Dedifferentiated amniotic fluid mesenchymal stem cell (primary cell): ENCODE measurements at regions not wholly inside any gene's neighbourhood (a gene's known extent, or its start where the extent isn't known, plus 50 kb on each side); places are given as distances from the start of the nearest gene placed in this dataset.
"Not testable (repeated sequence)": the region's sequence is repeated elsewhere in the genome, so short reads cannot be mapped to it uniquely, and the experiment has no call there.

Experiments
- DNase-seq: peaks from one replicate; pipeline ENCODE4 v3.0.0-alpha.2; 2016; ENCODE audit errors: extremely low spot score

- DNase-seq, result no peak
Observed at GRCh38 chr2:59333007-59333406, 1091.9 kb upstream of the FANCL start.

GRCh38 chr2:59326581-59327365 lies 1085.6 kb upstream of the FANCL start:
- DNase-seq, result not testable (repeated sequence)

- DNase-seq, result no peak
Observed at GRCh38 chr2:59322870-59323269, 1081.7 kb upstream of the FANCL start.

GRCh38 chr2:59322005-59322404 lies 1080.9 kb upstream of the FANCL start:
- DNase-seq, result no peak

- DNase-seq, result no peak
Observed at GRCh38 chr2:59314031-59314766, 1073.1 kb upstream of the FANCL start.

DNA sequence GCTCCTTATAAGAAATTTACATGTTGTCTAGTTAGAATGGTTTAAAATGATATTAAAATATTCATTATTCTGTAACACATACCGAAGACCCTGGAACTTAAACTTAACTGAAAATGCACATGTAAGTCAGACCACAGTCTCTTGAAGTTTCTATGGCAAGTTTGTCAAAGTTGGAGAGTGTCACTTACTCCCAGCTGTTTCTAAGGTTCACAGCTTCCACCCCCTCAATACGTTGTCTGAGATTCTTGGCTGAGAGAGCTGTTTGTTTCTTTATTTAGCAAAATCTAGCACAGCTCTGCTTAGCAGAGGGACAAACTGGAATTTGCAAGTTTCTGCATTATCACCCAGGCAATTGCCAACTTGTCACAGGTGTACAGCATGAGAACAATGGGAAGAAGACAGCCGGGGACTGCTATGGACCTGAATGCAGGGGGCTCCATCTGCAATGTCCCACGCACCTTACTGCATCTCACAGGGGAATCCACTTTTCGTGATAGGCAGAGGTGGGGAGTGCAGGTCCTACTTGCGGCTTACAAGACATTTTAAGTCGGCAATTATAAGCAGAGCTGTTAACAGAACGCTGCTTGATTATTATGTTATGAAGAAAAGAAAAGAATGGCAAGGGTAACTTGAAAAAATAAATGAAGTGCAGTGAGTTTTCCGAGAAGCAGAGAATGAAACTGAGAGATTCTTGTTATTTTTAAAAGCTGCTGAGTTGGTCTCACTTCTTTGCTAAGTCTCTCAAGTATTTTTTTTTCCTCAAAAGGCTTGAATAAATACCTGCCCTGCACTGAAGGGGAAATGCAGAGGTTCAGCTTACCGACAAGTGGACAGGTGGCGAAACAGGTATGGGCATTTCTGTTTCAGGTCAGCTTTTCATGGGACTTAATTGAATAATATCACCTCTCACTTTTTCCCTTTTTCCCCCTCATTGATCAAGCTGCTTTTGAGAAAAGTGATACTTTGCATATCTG lies 1072.1 kb upstream of the FANCL start:
- DNase-seq, result no peak

GRCh38 chr2:59312029-59312428 lies 1070.9 kb upstream of the FANCL start:
- no peak for DNase-seq

DNA sequence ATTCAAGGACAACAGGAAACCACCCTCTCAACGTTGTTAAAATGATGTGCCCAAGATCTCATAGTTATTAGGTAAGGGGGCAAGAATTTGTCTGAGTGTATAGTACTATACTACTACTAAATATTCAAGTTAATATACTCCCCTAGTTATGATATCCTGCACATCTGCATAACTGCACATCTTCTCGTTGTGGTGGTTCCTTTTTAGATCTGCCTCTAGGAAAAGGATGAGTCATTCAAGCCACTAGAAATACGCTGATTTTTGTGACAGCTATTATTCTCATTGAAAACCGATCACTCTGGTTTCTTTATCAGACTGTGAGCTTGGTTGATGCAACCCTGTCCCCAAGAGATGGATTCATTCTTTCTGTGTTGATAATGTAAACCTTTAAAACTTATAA lies 1067.0 kb upstream of the FANCL start:
- no peak for DNase-seq

- DNase-seq, result no peak
Observed at GRCh38 chr2:59307196-59307595, 1066.1 kb upstream of the FANCL start.

DNA sequence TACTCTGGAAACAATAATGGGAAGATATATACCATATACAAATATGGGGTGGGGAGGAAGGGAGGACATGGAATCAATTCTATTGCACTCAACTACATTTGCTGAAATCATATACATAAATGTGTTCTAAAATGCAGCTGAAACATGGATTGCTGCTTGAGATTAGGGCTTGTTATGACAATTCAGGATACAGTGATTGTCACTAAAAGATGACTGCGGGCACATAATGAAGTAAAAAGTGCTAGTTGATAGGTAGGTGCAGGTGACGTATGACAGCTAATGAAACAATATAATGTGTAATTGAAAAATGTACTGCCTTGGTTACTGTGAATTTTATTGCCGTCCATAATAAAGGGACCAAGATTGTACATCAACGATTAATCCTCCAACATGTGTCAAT lies 1062.1 kb upstream of the FANCL start:
- no peak for DNase-seq

- DNase-seq, result no peak
Observed at GRCh38 chr2:59302683-59303082, 1061.6 kb upstream of the FANCL start.

DNA sequence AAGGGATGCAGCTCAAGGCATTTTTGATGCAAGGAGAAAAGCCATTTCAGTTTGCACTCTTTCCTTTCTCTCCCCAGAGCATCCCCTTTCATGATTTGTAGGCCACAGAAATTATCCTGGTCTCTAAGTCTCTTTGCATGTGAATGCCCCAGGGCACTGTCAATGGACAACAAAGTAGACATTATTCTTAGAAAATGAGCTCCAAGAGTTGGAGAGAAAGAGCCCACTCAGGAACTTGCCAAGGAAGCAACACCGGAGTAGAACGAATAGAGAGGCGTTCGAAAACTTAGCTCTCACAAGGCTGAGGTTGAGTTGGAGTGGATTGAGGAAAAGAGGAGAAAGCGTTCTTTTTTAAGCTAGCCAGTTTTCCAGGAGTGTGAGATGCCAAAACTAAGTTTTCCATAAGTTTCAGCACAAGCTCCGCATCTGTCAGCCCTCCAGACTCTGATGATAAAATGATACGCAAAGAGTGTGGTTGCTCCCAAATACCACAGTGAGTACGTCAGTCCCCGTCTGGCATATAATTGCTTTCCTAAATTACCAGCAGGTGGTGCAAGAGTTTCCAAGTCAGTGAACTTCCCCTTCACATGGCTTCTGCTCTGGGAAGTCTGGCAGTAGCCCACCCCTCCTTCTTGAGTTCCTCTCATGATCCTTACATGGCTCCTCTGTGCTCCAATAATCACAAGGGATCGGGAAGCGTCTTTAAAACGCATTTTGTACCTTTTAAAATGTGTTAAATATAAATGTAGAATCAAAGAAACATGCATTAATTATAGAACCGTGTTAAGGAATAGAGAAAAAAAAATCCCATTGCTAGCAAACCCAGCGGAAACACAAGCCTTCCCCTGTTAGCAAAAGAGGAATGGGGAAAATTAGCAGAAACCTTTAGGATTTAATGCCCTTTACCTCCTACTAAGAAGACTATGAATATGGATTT lies 1060.6 kb upstream of the FANCL start:
- DNase-seq, result peak; percentile 86

DNA sequence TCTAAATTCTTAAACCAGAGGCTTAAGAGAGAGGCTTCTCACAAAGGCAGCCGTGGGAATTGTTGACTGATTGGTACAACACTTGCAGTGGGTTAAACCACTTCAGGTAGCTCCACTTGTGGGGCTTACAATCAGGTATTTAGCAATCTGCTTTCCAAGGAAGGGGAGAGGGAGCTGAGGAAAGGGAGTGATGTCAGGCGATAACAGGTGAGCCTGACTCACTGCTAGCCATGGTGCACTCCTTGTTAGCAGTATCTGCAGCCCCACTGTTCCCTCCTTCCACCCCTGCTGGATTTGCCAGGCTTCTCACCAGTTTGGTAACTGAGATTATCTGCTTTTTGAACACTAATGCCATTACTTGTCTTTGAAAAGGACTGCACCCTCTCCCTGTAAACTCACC lies 1056.7 kb upstream of the FANCL start:
- no peak for DNase-seq

DNA sequence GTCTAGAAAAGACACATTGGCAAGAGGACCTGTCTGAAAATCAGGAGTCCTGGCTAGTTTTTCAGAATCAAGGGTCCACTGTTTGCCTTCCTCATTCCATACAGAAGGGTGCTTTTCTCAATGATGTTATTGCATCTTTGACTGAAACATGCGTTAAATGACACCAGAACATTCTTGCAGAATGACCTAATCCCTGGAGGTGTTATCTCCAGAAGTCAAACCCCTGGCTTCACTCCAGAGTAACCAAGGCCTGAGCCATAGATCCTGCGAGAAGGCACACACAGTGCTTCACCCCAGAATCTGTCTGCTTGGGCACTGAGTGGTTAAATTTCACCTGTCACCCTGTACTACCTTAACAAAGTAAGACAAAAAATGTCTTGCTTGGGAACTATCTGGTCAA lies 1055.2 kb upstream of the FANCL start:
- no peak for DNase-seq

- DNase-seq, result no peak
Observed at GRCh38 chr2:59295524-59296162, 1054.5 kb upstream of the FANCL start.

GRCh38 chr2:59288771-59289170 lies 1047.6 kb upstream of the FANCL start:
- no peak for DNase-seq

GRCh38 chr2:59282374-59283057 lies 1041.4 kb upstream of the FANCL start:
- DNase-seq, result no peak

GRCh38 chr2:59277671-59278070 lies 1036.5 kb upstream of the FANCL start:
- DNase-seq, result no peak

DNA sequence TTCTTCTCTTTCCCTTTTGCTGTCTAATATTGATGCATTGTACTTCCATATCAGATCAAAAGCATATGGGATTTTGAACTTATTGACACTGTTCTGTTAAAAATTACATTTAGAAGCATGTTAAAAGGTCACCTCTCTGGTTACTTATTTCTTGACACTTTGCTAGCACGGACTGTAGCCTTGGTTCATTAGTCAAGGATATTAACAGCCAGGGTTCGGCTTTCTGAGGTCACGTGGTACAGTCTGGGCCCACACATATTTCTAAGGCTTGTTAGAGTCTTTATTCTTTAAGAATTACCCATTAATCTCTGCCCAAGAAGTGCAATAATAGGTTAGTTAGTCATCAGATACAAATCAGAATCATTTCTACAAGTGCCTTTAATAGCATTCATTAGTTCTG lies 1035.8 kb upstream of the FANCL start:
- DNase-seq, result no peak

GRCh38 chr2:59276033-59276432 lies 1034.9 kb upstream of the FANCL start:
- DNase-seq, result no peak
